ENCODE measurements at regions not wholly inside any gene's neighbourhood (a gene's known extent, or its start where the extent isn't known, plus 50 kb on each side); places are given as distances from the start of the nearest gene placed in this dataset.

- no peak for TF ChIP-seq JUN (IDR thresholded peaks at IDR 0.05)
- TF ChIP-seq EP300 (IDR thresholded peaks at IDR 0.05), result no peak
- TF ChIP-seq RAD21 (conservative IDR thresholded peaks at IDR 0.05 in 1 of 2, IDR thresholded peaks at IDR 0.05 in 1 of 2), result no peak
- TF ChIP-seq HES2 (IDR thresholded peaks at IDR 0.05), result no peak
- no peak for TF ChIP-seq PHF8 (IDR thresholded peaks at IDR 0.05; ENCODE audit: borderline replicate concordance, low read depth)
- no peak for TF ChIP-seq RFX5 (IDR thresholded peaks at IDR 0.05)
- no peak for TF ChIP-seq MAX (IDR thresholded peaks at IDR 0.05)
Measured at GRCh38 chr3:104198131-104198530, 1168.6 kb upstream of the ALCAM start.

All from A549 (cell line).